RPMI7951 (cell line): ENCODE measurements at regions not wholly inside any gene's neighbourhood (a gene's known extent, or its start where the extent isn't known, plus 50 kb on each side); places are given as distances from the start of the nearest gene placed in this dataset.
"Not testable (repeated sequence)": the region's sequence is repeated elsewhere in the genome, so short reads cannot be mapped to it uniquely, and the experiment has no call there.

Experiments used
- DNase-seq: peaks from one replicate; pipeline ENCODE4 v3.0.0-alpha.2; 2012; ENCODE audit warnings: low read depth

DNA sequence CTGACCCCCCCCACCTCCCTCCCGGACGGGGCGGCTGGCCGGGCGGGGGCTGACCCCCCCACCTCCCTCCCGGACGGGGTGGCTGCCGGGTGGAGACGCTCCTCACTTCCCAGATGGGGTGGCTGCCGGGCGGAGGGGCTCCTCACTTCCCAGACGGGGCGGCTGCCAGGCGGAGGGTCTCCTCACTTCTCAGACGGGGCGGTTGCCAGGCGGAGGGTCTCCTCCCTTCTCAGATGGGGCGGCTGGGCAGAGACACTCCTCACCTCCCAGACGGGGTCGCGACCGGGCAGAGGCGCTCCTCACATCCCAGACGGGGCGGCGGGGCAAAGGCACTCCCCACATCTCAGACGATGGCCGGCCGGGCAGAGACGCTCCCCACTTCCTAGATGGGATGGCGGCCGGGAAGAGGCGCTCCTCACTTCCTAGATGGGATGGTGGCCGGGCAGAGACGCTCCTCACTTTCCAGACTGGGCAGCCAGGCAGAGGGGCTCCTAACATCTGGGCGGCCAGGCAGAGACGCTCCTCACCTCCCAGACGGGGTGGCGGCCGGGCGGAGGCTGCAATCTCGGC is 597.6 kb downstream of the ZEB2 start:
- not testable (repeated sequence) for DNase-seq

DNA sequence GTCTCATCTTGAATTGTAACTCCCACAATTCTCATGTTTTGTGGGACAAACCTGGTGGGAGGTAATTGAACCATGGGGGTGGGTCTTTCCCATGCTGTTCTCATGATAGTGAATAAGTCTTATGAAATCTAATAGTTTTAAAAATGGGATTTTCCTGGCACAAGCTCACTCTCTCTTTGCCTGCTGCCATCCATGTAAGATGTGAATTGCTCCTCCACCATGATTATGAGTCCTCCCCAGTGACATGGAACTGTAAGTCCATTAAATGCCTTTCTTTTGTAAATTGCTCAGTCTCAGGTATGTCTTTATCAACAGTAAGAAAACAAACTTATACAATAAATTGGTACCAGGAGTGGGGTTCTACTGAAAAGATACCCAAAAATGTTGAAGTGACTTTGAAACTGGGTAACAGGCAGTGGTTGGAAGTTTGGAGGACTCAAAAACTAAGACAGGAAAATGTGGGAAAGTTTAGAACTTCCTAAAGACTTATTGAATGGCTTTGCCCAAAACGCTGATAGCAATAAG is 601.4 kb downstream of the ZEB2 start:
- DNase-seq, result no peak

DNA sequence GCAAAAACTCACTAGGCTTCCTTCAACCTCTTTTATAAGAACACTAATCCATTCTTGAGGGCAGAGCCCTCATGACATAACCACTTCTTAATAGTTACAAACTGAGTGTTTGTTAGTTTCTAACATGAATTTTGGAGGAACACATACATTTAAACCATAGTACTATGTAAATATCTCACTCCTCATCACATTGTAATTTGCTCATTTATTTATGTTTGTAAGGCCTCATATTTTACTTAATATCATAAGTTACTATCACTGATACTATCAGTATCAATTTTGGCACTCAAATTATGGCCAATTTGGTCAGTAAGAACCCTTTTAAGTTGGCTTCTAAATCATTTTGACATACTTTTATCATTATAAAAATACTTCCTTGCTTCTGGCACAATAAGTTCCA is 603.1 kb downstream of the ZEB2 start:
- DNase-seq, result no peak

DNA sequence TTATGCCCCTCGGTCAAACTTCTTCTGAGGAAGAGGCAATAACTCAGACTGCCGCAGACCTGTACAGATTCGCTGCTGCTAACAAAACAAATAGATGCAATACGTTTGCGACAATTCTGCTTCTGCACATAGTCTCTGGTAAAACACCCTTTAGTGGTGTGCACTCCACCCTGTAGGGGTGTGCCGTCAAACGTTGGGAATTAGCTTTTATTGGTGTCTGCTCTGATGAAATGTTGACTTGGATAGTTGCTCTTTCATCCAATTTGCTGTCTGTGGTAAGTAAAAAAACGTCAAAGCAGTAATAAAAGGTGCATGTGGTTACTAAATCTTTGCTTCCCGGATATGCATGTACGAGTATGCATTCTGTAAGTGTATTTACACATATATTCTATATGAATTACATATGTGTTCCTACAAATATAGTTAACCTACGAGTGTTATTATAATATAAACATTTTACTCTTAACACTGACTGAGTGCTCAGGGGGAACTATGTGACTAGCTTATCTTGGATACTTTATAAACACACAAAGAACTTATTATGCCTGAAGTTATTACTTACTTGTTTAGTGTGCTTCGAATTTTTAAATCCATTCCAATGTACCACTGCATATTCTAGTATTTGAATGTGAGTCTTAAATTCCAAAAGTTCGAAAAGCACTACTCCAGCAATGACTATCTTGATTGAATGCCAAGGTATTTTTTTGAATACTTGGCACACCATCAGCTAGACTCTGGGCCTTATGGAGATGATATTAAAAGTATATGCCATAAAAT is 610.2 kb downstream of the ZEB2 start:
- no peak for DNase-seq

DNA sequence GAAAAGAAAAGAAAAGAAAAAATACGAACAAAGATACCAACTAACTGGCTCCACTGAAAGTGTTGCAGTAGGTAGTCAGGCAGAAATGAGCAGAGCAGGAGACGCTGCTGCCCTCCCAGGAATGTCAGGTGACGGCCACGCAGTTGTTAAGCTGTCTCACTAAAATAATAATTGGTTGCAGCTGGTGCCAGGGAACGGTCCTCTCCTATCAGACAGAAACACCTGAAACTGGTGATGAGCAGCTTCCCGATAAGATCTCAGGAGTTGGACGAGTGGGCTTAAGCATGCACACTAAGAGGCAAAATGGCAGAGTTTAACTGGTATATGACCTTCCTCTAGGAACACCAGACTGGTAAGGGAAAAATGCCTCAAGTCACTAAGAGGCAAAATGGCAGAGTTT is 611.1 kb downstream of the ZEB2 start:
- DNase-seq, result no peak

DNA sequence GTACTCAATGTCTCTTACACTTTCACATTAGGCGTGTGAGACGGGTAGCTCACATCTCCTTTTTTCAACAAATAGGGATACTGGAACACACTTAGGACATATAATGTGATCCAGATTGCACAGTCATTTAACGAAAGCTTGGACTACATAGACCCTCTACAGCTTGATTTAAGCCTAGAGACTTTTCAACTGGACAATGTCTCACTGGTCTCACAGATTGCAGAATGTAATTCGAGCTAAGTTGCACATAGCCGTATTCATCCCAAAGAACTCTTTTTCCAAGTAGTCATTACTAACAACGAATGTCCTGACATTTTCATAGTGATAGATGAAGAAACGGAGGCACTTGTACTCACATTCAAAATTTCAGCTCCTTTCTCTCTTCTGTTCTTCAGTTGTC is 612.1 kb downstream of the ZEB2 start:
- peak; percentile 24 for DNase-seq

DNA sequence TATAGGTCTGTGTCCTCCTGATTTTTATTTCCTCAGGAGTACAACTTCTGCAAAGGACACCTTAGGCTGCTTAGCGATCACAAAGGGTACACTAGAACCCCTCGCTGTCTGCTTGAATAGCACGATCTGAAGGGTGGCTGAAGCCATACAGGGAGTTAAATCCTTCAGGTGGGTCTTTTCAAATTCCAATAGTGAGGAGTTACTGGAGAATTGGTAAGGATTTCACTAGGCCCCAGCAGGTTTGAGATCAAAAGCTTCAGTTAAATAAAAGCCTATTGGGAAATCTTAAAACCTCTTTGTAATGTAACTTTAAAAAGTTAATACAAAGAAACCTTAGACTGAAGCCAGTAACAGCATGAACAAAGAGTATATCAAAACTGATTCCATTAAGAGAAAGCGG is 613.1 kb downstream of the ZEB2 start:
- no peak for DNase-seq

DNA sequence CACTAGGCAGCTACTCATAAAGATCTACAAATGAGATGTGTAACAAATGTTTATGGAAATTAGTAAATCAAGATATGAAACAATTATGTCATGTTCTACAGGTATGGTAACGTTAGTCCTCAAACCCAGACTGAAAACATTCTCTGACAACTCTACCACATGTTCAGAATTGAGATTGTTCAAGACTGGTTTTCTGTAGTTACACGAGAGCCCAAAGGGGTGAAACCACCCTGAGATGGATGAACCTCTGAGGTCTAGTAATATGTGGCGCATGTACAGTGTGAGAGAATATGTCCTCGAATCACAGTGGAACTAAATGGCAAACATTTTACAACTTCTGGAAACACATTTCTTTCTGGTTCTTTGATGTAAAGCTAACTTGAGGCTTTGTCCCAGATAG is 614.3 kb downstream of the ZEB2 start:
- no peak for DNase-seq

DNA sequence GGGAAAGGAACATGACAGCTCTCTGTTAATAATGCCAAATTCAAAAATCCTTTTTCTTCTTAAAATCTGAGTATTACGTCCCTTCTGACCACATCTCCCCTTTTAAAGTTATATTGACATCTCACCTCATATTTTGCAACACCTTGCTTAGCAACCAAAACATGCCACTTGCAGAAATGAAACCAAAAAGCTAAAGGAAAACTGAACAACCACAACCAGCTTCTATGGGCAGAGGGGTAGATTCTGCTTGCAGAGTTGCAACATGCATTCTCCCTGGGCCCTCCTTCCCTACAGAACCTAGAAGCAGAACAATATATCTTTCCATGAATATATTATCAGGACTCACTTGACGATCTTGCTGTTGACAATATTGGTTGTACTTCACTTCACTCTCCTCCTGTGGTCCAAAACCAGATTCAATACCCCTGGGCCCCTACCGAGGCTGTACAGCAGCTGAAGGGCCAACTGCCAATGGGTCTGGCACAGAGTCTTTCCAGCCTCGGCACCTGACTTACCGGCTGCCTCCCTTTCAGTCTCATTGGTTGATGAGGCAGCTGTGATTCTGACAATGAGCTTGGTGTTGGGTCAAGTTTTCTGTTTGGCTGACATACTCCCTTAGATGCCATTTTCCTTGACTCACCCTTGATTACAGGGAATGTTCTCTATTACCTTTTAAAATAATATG is 616.6 kb downstream of the ZEB2 start:
- no peak for DNase-seq

DNA sequence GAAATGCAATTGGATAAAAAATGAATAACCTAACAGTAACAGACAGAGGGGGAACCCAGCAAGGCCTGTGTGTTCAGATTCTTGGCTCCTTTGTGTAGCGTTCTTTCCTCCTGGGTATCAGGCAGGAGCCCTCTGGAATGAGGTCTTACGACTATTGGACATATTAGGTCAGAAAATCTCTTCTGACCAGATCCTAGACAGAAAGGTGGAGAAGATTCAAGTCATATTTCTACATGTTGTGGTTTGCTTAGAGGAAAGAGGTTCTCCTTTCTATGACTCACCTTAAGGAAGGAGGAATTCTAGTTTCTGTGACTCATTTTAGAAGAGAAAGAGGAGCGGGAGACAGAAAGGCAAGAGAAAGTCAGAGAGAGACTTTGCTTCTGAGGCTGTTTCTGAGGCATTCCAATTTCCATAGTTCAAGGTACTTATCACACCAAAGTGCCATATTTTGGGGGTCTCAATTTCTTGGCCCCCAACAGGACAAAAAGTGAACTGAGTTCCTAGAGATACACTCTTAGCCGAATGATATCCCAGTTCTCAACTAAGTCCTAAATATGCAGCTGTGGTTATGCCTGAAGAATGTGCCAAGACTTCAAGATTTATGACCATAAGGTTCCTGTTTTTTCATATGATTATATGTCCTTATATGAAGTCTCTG is 618.6 kb downstream of the ZEB2 start:
- peak; percentile 85 for DNase-seq

DNA sequence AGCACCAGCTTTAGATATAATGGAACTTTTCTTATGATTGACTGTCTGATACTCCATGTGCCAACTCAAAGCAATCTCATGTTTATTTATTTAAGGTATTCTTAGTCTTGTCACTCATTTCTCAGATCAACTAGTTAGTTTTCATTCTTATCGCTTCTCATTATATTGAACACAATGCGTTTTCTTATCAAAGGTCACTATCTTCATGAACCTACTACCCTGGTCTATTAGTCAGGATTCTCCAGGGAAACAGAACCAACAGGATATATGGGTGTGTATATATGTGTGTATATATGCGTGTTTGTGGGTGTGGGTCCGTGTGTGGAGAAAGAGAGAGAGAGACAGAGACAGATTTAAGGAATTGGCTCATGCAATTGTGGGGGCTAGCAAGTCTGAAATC is 619.9 kb downstream of the ZEB2 start:
- no peak for DNase-seq

DNA sequence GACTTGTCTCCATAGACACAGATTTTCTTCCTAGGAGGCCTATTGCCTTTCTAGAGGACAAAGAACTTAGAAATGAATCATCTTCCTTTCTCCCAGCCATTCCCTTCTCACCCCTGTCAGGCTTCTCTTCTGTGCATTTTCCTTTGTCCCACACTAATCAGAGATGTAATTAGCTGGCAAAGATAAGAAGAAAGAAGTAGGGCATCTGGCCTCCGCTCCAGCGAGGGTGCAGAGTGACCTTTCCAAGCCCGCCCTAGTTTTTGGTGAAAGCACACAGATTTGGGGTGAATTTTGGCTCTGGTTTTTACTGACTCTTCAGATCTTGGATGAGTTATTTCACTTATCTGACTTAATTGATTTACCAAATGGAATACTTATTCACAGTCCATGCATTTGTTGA is 626.5 kb downstream of the ZEB2 start:
- DNase-seq, result no peak

DNA sequence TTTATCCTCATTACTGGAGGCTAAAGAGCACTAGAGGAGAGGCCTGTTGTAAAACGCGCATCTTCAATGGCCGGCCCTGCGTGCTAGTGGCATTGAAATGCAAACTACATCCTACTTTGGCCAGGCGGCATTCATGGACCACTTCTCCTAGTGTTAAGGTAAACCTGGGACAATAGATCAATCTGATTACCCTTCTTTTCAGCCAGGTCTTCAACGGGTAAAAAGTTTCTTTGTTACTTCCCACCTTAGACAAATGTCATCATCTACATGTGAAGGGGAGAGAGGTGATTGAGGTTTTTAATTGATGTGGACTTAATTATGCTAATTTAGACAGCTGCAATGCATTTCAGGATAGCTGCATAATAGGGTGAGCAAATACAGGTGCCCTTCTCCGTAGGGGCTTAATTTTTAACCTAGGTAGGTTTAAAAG is 628.0 kb downstream of the ZEB2 start:
- no peak for DNase-seq

DNA sequence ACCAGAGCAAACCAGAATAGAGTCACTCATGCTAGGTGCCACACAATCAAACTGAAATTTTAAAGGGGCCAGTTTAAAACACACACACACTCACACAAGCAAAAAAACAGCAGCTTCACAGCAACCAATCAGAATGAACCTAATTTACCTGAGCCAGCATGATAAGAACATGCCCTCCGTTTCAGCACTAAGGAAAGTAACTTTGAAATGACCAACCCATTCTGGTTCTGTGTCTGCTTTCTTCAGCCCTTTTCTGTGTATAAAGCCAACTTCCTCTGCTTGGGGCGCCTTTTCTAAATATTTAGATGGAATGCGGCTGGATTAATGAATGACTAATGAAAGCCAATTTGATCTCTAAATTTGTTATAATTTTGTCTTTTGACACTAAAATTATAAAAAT is 629.1 kb downstream of the ZEB2 start:
- no peak for DNase-seq

DNA sequence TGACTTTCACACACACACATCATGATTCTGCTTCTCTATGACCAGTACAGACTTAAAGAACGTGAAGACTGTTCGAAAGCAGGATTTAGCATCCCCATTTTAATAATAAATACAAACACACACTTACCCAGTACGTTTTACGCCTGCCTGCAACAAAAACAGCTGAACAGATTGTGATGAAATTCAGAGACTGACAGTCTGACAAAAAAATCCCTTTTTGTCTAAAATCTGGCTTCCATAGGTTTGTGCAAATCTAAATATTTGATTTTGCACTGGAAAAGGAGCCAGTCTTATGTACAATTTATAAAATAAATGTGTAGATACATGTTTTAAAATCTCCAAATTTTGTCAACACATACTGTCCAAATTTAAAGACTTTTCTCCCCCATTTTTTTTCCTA is 630.7 kb downstream of the ZEB2 start:
- no peak for DNase-seq

DNA sequence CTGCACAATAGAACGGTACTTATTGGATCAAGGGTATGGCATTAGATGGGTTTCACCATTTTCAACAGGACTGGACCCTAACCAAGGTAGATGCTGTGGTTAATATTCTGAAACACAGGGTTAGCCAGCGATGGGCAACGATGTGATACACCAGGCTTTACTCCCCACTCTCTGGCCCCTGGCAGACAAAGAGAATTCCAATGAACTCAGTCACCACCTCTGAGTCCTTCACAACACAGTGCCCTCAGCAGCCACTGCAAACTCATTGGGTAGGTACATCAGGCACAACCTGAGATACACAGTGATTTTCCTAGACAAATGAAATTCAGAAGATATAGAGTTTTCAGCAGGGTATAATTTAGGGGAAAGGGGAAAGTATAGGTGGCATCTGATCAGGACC is 634.5 kb downstream of the ZEB2 start:
- peak; percentile 11 for DNase-seq

DNA sequence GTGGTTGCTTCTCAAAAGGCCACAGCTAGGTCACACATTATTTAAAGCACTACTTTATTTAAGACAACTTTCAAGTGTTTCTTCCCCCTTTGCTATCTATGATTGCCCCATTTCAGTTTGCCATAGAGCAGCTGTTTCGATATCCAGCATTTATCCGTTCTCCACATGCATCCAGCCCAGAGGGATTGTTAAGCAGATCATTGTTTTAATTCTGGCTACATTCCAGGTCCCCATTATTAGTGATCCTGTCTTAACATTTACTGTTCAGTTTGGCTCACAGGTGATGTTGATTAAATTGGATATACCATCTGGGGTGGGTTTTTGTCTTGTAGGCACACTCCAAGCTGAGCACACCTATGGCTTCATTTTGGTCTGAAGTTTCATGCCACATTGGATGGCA is 638.7 kb downstream of the ZEB2 start:
- DNase-seq, result no peak

DNA sequence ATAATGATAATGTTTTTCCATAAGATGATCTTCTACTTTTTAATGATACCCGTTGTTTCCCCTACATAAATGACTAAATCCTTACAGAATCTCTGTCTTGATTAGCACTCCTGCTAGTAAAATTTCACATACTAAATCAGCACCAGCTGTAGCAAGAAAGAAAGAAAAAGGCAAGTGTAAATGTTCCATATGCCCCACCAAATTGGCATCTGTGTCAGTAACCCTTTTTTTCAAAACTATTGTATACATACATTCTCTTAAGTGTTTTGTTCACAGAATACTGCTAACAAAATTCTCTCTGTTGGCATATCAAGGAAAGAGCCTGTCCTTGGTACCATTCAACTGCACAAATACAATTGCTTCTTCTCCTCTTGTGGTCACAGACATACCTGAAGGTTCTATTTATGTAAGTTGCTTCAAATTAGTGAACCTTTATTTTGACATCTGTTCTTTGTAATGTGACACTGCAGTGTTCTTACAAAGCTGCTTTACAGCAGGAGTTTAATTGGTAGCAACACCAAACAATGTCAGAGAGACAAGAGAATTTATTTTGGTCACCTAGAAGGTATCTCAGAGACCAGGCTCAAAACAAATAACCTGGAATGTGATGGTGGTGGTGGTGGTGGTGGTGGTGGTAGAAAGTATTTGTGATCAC is 641.9 kb downstream of the ZEB2 start:
- no peak for DNase-seq

DNA sequence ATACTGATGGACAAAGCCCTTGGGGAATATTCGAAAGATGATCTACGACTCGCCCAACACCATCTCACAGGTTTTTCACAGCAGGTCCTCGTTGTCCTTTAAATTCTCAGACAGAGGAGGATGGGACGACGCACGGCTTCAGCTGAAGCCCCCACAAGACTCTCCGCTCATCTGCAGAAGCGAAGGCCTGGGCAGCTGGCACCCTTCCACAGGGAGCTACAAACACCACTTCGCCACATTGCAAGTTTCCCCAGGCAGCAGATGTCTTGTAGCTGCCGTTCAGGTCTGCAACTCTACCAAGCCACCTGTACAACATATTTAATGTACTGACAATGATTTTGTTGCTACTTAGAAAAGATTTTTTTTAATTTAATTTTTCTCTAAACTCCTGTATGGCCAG is 642.9 kb downstream of the ZEB2 start:
- no peak for DNase-seq

DNA sequence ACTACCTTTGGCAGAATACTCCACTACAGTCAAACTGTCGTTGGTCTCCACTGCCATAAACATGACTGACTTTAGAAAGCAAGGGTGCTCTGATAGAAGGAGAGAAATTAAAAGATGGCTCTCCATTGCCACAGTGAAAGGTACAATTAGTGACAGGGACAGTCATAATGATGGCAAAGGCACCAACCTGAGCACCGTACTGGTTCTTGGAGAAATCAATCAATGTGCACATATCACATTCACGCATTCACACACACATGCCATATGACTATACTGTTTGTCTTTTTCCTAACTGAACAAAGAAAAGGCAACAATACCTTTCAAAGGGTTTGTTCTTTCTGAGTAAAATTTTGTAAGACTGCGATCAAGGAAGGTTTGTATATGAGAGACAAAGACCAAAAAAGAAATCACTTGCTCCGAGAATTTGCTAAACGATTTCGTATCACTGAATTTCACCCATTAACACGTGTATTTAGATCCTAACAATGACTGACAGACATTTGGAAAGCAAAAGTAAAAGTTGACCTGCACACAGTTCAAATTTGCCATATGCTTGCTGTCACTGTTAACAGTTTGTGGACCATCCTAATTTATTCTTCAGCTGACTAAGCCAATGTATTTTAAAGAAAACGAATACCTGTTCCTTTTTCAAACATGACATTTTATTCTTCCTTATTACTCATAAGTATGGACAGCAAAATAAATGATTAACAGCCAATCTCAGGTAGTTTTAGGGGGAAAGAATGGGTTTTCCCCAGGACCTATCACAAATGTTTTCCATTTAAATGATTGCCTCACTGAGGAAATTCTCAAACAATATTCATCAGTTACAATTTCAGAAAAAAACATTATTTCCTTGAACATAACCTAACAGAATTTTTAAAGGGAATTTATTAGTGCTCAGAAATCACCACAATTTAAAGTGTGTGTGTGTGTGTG is 644.4 kb downstream of the ZEB2 start:
- no peak for DNase-seq

DNA sequence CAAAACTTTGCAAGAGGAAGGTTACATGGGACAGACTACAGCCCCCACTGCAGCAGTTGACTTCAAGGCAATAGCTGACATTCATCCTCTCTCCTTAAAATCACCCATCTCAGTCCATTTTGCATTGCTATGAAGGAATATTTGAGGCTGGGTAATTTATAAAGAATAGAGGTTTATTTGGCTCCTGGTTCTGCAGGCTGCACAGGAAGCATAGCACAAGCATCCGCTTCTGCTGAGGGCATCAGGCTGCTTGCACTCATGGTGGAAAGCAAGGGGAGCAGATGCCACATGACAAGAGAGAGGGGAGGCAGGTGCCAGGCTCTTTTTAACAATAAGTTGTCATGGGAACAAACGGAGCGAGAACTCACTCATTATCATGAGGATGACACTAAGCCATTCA is 646.0 kb downstream of the ZEB2 start:
- DNase-seq, result no peak
